Activated CD4-positive, alpha-beta memory T cell treated with anti-CD3 and anti-CD28 coated beads for 36 hours (primary cell): ENCODE measurements at regions not wholly inside any gene's neighbourhood (a gene's known extent, or its start where the extent isn't known, plus 50 kb on each side); places are given as distances from the start of the nearest gene placed in this dataset.

Experiments used
- CTCF ChIA-PET: fragments of 350-600 bp; sonication (Branson Sonifier 250); formaldehyde crosslinking; loops from one replicate; lab custom pipeline; 2021; ENCODE audit warnings: antibody characterized with exemption, inconsistent platforms; lab: Charles Lee
- POLR2A ChIA-PET: fragments of 350-600 bp; sonication (Branson Sonifier 250); formaldehyde crosslinking; loops from one replicate; lab custom pipeline; 2021; ENCODE audit warnings: antibody characterized with exemption; lab: Charles Lee
- DNase-seq: peaks from one replicate; pipeline ENCODE4 v3.0.0-alpha.2; 2020
- H3K27ac Mint-ChIP-seq: one replicate; pipeline ENCODE4 v1.8.0; 2021; ENCODE audit warnings: mixed read lengths
- H3K27me3 Mint-ChIP-seq: one replicate; pipeline ENCODE4 v1.8.0; 2021; ENCODE audit warnings: mixed read lengths
- H3K36me3 Mint-ChIP-seq: one replicate; pipeline ENCODE4 v1.8.0; 2021; ENCODE audit warnings: mixed read lengths
- H3K4me1 Mint-ChIP-seq: one replicate; pipeline ENCODE4 v1.8.0; 2021; ENCODE audit warnings: low read depth, mixed read lengths
- H3K4me3 Mint-ChIP-seq: one replicate; pipeline ENCODE4 v1.8.0; 2021; ENCODE audit warnings: mild to moderate bottlenecking, mixed read lengths
- H3K9me3 Mint-ChIP-seq: one replicate; pipeline ENCODE4 v1.8.0; 2021; ENCODE audit warnings: mixed read lengths
- intact Hi-C: fragments of 100-400 bp; cut with micrococcal nuclease; formaldehyde crosslinking; loops from one replicate; pipeline ENCODE4 v1.15.1; 2023

DNA sequence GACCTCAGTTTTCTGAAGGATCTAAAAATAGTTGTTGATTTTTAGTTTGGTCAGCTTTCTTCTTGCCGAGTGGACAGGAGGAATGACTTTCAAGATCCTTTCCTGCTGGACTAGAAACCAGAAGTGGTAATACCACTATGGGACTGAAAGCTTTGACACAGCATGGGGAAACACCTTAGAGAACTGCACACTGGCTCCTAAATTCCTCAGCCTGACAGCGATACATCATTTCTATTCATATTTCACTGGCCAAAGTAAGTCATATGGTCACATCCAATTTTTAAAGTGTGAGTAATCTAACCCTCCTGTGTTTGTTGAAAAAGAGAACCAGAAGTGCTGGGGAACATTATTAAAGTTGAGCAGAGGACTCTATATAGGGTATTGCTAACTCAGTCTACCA lies 244.7 kb upstream of the MMADHC start:
- intact Hi-C loops: no loop called here
- no peak overlapping the region for H3K27ac Mint-ChIP-seq
- no peak for DNase-seq
- H3K9me3 Mint-ChIP-seq: peaks cover 15% of the 10 kb centered on the region
- H3K4me1 Mint-ChIP-seq: no peaks in the 10 kb centered on the region
- no peak overlapping the region for H3K4me3 Mint-ChIP-seq
- no peaks in the 10 kb centered on the region for H3K27me3 Mint-ChIP-seq
- no peaks in the 10 kb centered on the region for H3K36me3 Mint-ChIP-seq
- CTCF ChIA-PET: no interaction called here
- POLR2A ChIA-PET: no interaction called here

GRCh38 chr2:149828520-149829210 lies 241.1 kb upstream of the MMADHC start:
- DNase-seq: no peak
- no peaks in the 10 kb centered on the region for H3K4me1 Mint-ChIP-seq
- intact Hi-C loops: no loop called here
- no peak overlapping the region for H3K27ac Mint-ChIP-seq
- H3K36me3 Mint-ChIP-seq: no peaks in the 10 kb centered on the region
- no peaks in the 10 kb centered on the region for H3K9me3 Mint-ChIP-seq
- no peak overlapping the region for H3K4me3 Mint-ChIP-seq
- ChIA-PET POLR2A (no interaction called here), CTCF (no interaction called here)
- H3K27me3 Mint-ChIP-seq: no peaks in the 10 kb centered on the region

GRCh38 chr2:149827585-149828126 lies 240.1 kb upstream of the MMADHC start:
- intact Hi-C loops: no loop called here

DNA sequence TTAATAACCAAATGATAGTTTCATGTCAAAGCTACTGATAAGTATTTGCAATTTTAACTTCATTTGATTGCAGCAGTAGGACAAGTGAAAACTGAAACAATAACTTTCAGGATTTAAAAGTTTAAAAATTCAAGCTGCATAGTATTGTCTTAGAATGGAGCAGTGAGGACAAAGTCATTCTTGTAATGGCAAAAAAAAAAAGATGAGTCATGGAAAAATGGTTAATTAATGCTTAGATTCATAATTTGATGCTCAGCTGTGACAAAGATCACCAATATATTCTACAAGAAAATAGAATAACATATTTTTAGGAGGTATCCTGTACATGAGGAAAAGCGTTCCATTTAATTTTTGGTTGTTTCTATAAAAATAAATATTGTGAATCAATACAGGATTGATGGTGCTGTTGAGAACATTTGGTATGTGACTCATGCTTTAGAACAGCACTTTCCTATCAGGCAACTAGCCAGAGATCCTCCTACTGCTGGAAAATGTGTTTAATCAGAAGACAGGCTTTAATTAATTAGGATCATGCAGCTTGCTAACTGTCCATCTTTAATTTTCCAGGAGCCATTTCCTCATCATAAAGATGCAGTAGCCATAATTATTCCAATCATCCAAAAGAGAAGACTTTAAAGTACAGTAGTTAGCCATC lies 239.0 kb upstream of the MMADHC start:
- no peaks in the 10 kb centered on the region for H3K36me3 Mint-ChIP-seq
- POLR2A ChIA-PET: no interaction called here
- H3K4me1 Mint-ChIP-seq: no peaks in the 10 kb centered on the region
- no peak overlapping the region for H3K4me3 Mint-ChIP-seq
- H3K9me3 Mint-ChIP-seq: peaks cover 7% of the 10 kb centered on the region
- intact Hi-C loops: no loop called here
- no peaks in the 10 kb centered on the region for H3K27me3 Mint-ChIP-seq
- no peak overlapping the region for H3K27ac Mint-ChIP-seq
- CTCF ChIA-PET: no interaction called here
- no peak for DNase-seq

More at GRCh38 chr2:149827585-149828126, 240.1 kb upstream of the MMADHC start:
- no peak overlapping the region for H3K4me3 Mint-ChIP-seq
- no peaks in the 10 kb centered on the region for H3K36me3 Mint-ChIP-seq
- CTCF ChIA-PET: no interaction called here
- peaks cover 4% of the 10 kb centered on the region for H3K9me3 Mint-ChIP-seq
- H3K27ac Mint-ChIP-seq: no peak overlapping the region
- H3K27me3 Mint-ChIP-seq: no peaks in the 10 kb centered on the region
- POLR2A ChIA-PET: no interaction called here
- DNase-seq: no peak
- H3K4me1 Mint-ChIP-seq: no peaks in the 10 kb centered on the region

- intact Hi-C loops: no loop called here
- Mint-ChIP-seq H3K9me3 (peaks cover 7% of the 10 kb centered on the region), H3K27ac (no peak overlapping the region), H3K4me1 (no peaks in the 10 kb centered on the region), H3K36me3 (no peaks in the 10 kb centered on the region), H3K4me3 (no peak overlapping the region), H3K27me3 (no peaks in the 10 kb centered on the region)
- no peak for DNase-seq
- ChIA-PET POLR2A (no interaction called here), CTCF (no interaction called here)
Measured at GRCh38 chr2:149825473-149825872, 237.9 kb upstream of the MMADHC start.

GRCh38 chr2:149824136-149824535 lies 236.6 kb upstream of the MMADHC start:
- no peak for DNase-seq
- POLR2A ChIA-PET: no interaction called here
- intact Hi-C loops: no loop called here
- Mint-ChIP-seq H3K36me3 (no peaks in the 10 kb centered on the region), H3K9me3 (peaks cover 8% of the 10 kb centered on the region), H3K27me3 (no peaks in the 10 kb centered on the region), H3K4me3 (no peak overlapping the region), H3K27ac (no peak overlapping the region), H3K4me1 (no peaks in the 10 kb centered on the region)
- CTCF ChIA-PET: no interaction called here

- no peaks in the 10 kb centered on the region for H3K4me1 Mint-ChIP-seq
- no peaks in the 10 kb centered on the region for H3K27me3 Mint-ChIP-seq
- DNase-seq: no peak
- H3K27ac Mint-ChIP-seq: no peak overlapping the region
- intact Hi-C loops: no loop called here
- H3K36me3 Mint-ChIP-seq: no peaks in the 10 kb centered on the region
- POLR2A ChIA-PET: no interaction called here
- no peak overlapping the region for H3K4me3 Mint-ChIP-seq
- CTCF ChIA-PET: no interaction called here
- H3K9me3 Mint-ChIP-seq: peaks cover 8% of the 10 kb centered on the region
Measured at GRCh38 chr2:149819356-149819957, 231.9 kb upstream of the MMADHC start.

GRCh38 chr2:149816756-149817551 lies 229.4 kb upstream of the MMADHC start:
- ChIA-PET CTCF (interaction anchor here (0.6 kb wide), 1 partner anchor 79 kb away, joined by 3 read pairs; no protein-coding TSS in a partner anchor), POLR2A (no interaction called here)
- H3K27me3 Mint-ChIP-seq: no peaks in the 10 kb centered on the region
- DNase-seq: no peak
- H3K4me3 Mint-ChIP-seq: no peak overlapping the region
- no peak overlapping the region for H3K27ac Mint-ChIP-seq
- no peaks in the 10 kb centered on the region for H3K4me1 Mint-ChIP-seq
- no peaks in the 10 kb centered on the region for H3K36me3 Mint-ChIP-seq
- intact Hi-C loops: no loop called here
- H3K9me3 Mint-ChIP-seq: peaks cover 11% of the 10 kb centered on the region

DNA sequence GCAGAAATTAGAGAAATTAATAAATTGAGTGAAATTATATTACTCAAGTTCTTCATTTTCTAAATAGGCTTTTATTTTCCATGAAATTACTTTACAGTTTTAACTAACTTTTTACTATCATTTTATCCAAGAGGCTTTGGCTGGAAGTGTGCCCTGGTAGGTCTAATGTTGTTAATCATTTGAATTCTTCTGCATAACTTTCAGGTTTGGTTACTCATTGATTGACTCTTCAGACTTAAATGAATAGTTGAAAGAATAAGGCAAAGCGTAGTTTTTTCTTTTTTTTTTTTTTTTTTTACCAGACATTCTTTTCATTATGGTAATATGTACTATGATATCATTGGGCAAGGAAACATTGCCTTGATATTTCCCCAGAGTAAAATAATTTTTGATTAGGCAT lies 228.4 kb upstream of the MMADHC start:
- ChIA-PET POLR2A (no interaction called here), CTCF (no interaction called here)
- no peaks in the 10 kb centered on the region for H3K27me3 Mint-ChIP-seq
- H3K4me3 Mint-ChIP-seq: no peak overlapping the region
- intact Hi-C loops: no loop called here
- H3K36me3 Mint-ChIP-seq: no peaks in the 10 kb centered on the region
- no peaks in the 10 kb centered on the region for H3K4me1 Mint-ChIP-seq
- no peak for DNase-seq
- H3K9me3 Mint-ChIP-seq: peaks cover 12% of the 10 kb centered on the region
- no peak overlapping the region for H3K27ac Mint-ChIP-seq

DNA sequence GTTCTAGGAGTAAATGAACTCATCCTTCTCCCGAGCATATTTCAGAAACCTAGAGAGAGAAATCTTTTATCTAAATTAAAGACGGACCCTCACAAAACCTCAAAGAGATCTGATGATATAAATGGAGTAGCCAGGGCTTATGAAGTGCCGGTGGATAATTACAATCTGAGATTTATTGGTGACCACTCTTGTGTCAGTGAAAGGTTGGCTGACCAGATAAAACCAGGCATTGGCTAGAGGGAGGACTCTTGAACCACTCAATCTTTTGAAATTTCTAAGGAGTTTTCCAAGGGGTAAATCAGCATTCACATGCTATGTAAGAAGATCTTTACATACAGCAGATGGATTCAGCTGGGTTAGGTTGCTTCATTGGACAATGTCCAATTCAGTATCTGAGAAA lies 227.3 kb upstream of the MMADHC start:
- peaks cover 11% of the 10 kb centered on the region for H3K9me3 Mint-ChIP-seq
- ChIA-PET POLR2A (no interaction called here), CTCF (no interaction called here)
- H3K27me3 Mint-ChIP-seq: no peaks in the 10 kb centered on the region
- H3K36me3 Mint-ChIP-seq: no peaks in the 10 kb centered on the region
- no peak for DNase-seq
- intact Hi-C loops: no loop called here
- no peak overlapping the region for H3K27ac Mint-ChIP-seq
- H3K4me3 Mint-ChIP-seq: no peak overlapping the region
- no peaks in the 10 kb centered on the region for H3K4me1 Mint-ChIP-seq

DNA sequence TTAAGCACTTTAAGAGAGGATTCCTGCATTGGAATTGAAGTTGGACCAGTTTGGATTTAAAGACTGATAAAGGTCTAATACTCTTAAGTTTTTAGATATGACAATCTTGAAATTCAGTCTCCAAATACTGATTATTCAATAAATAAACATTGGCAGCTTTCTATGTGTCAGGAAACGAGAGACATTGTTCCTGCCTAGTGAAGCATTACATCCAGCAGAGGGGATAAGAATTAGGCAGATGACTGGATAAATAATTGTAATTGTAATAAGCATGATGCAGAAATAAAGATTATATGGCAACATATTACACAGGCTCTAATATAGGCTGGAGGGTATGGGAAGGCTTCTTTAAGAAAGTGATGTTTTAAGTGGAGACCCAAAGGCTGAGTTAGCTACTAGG lies 226.5 kb upstream of the MMADHC start:
- no peak for DNase-seq
- H3K4me1 Mint-ChIP-seq: no peaks in the 10 kb centered on the region
- H3K9me3 Mint-ChIP-seq: peaks cover 11% of the 10 kb centered on the region
- no peaks in the 10 kb centered on the region for H3K36me3 Mint-ChIP-seq
- ChIA-PET CTCF (no interaction called here), POLR2A (no interaction called here)
- no peaks in the 10 kb centered on the region for H3K27me3 Mint-ChIP-seq
- H3K4me3 Mint-ChIP-seq: no peak overlapping the region
- no peak overlapping the region for H3K27ac Mint-ChIP-seq
- intact Hi-C loops: no loop called here

- intact Hi-C loops: no loop called here
- CTCF ChIA-PET: no interaction called here
- H3K27ac Mint-ChIP-seq: no peak overlapping the region
- peaks cover 9% of the 10 kb centered on the region for H3K9me3 Mint-ChIP-seq
- no peaks in the 10 kb centered on the region for H3K4me1 Mint-ChIP-seq
- no peaks in the 10 kb centered on the region for H3K36me3 Mint-ChIP-seq
- no peak overlapping the region for H3K4me3 Mint-ChIP-seq
- H3K27me3 Mint-ChIP-seq: no peaks in the 10 kb centered on the region
- POLR2A ChIA-PET: no interaction called here
- no peak for DNase-seq
Measured at GRCh38 chr2:149808556-149808955, 221.0 kb upstream of the MMADHC start.
